HG03095 (cell line): ENCODE measurements at regions not wholly inside any gene's neighbourhood (a gene's known extent, or its start where the extent isn't known, plus 50 kb on each side); places are given as distances from the start of the nearest gene placed in this dataset.
"Not testable (repeated sequence)": the region's sequence is repeated elsewhere in the genome, so short reads cannot be mapped to it uniquely, and the experiment has no call there.

Source experiments
- ATAC-seq: cut with Tn5 transposase; IDR thresholded peaks from one replicate; pipeline ENCODE4 v1.9.1; 2021; ENCODE audit warnings: moderate library complexity; ENCODE audit not compliant: unreplicated experiment

DNA sequence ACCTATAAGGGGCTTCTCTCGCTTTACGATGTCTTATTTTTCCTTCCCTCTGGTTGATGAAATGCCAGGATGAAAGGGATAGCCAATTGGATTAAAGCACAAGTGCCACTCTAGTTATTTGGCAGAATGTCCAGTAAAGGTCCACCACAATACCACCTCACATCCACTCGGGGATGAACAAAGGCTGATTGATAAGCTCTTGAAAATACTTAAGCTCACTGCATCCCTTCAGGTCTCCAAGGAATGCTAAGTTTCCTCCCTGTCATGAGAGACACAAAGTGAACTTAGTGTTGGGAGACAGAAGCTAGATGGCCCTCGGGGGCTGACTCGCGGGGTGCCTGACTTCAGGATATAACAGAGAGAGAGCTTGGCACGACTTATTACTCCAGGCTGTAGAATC is 185.9 kb upstream of the ZNF644 start:
- not testable (repeated sequence) for ATAC-seq

DNA sequence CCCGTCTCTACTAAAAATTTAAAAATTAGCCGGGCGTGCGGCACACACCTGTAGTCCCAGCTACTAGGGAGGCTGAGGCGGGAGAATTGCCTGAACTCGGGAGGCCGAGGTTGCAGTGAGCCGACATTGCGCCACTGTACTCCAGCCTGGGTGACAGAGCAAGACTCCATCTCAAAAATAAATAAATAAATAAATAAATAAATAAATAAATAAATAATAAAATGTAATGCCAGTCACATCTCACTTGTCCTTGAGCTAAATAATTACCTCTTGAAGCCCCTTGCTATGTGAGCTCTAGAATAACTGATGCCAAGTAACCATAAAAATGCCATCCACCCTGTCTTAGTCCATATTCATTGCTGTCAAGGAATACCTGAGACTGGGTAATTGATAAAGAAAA is 182.3 kb upstream of the ZNF644 start:
- ATAC-seq = not testable (repeated sequence)

DNA sequence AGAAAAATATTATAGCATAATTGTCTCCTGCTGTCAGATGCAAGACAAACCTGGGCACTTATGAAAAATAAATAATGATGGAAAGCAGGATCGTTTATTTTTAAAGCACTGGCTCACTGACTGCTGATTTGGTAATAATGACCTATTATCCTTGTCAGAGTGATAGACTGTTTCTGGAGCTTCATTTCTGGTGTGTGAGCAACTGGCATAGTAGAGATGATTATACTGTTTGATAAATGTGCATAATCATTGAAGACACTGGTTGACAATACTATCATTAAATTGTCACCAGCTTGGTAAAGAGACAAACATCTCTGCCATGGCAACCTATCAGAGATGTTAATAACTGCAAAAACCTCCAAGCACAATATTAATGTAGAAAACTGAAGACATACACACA is 179.9 kb upstream of the ZNF644 start:
- no peak for ATAC-seq

DNA sequence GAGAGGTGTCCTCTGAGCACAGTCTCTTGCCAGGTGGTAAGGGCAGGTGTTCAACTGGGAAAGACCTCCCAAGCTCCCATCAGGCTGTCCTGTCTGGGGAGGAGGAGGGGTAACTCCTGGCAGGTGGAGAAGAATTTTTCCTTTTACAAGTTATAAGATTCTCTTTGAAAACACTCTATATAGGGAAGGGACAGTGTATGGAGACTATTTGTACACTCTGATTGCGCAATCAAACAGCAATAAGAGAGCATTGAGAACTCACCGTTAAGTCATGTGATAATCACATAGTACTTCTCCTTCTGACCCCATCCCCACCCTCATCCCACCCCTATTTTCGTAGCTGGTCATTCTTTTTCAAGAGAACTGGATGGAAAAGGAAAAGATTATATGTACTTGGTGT is 179.3 kb upstream of the ZNF644 start:
- ATAC-seq = no peak

DNA sequence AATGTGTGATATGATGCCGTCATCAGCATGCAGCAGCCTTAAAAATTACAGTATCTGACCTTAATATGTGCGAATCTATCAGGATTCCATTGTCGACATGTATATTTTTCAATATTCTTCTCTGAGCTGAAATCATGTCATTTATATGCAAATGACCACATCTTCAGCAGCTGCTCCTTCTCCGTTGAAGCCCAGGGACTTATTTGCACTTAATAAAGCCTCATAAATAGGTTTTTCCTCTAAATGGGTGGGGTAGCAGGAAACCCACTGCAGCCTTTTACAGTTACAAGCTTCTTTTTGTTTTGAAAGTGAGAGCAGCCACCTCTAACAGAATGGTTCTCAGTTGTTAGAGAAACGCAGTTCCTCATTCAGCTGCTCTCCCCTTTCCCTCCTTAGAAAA is 178.8 kb upstream of the ZNF644 start:
- ATAC-seq = no peak

DNA sequence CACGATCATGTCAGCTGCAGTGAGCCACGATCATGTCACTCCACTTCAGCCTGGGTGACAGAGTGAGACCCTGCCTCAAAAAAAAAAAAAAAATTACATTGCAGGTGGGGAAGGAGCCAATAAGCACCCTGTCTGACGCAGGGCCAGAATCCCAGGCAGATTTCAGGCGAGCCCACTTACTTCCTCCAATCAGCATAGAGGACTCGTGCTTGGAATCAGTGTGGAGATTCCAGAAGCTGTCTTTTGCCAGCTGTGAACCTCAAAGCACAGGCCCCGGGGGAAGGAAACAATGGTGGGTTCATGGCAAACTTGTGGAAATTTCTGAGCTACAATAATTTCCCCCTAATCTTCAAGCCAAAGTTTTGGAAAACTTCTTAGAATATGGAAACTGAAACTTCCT is 178.2 kb upstream of the ZNF644 start:
- no peak for ATAC-seq

DNA sequence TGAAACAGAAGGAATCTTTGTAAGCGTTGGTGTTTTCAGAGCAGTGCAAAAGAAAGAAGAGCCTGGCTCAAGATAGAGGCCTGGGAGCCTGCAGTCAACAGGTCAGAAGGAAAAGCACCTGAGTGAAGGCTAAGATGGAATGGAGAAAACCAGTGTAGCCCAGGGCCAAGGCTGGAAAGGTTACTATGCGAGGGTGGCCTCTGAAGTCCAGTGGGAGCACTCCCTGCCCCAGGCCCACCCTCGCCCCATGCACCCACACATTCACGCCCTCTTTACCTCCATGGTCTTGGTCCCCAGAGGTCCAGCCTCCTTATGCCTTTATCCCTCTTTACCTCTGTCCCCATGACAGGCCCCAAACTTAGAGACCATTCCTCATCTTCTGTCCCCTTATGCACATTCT is 169.2 kb upstream of the ZNF644 start:
- ATAC-seq = no peak

DNA sequence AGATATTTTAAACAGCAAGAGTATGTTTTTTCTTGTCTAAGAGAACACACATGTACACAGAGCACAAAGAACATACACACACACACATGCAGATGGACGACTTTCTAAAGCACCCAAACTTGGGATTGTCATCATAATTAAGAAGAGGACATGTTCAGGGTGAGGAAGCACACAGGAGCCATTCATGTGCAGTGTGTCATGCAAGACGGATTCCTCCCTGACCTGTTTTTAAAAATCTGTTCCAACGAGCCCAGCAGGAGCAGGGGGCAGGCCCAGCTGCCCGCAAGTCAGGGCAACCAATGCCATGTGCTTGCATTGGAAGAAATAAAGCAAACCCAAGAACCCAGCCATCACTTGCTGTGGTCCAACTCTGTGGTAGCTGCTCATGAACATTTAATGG is 167.3 kb upstream of the ZNF644 start:
- no peak for ATAC-seq

DNA sequence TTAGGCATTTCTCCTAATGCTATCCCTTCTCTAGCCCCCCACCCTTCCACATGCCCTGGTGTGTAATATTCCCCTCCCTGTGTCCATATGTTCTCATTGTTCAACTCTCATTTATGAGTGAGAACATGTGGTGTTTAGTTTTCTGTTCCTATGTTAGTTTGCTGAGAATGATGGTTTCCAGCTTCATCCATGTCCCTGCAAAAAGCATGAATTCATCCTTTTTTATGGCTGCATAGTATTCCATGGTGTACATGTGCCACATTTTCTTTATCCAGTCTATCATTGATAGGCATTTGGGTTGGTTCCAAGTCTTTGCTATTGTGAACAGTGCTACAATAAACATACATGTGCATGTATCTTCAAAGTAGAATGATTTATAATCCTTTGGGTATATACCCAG is 161.0 kb upstream of the ZNF644 start:
- ATAC-seq = not testable (repeated sequence)

DNA sequence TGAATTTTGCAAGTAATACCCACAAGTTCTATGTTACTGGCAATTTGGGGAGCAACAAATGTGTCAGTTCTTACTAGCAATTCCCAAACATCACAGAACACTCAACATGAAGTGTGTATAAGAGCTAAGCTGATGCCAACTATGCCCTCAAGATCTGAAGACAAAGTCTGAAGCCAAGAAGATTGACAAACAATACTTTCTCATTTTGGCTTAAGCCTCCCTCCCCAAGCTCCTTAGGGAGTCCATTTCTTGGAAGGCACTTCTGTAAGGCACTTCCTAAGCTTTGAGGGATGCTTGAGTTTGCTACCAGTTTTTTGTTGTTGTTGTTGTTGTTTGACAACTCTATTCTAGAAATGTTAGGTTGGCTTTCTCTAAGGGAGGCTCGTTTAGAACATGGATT is 154.4 kb upstream of the ZNF644 start:
- ATAC-seq = no peak

DNA sequence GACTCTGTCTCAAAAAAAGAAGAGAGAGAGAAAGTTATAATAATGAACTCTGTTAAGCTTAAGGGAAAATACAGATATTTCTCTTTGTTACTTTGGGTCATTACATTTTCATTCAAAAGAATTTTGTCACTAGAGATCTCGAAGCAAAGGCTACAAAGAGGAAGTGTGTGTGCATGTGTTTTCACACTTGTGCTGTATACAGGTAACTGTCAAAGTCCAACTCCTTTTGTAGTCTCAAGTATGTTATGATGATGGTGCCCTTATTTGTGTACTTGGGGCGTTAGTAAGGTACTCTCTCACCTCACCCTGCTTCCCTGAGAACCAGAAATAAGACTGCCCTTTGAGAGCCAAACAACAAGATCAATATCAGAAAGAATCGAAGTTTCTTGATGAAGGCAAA is 152.9 kb upstream of the ZNF644 start:
- ATAC-seq = no peak

DNA sequence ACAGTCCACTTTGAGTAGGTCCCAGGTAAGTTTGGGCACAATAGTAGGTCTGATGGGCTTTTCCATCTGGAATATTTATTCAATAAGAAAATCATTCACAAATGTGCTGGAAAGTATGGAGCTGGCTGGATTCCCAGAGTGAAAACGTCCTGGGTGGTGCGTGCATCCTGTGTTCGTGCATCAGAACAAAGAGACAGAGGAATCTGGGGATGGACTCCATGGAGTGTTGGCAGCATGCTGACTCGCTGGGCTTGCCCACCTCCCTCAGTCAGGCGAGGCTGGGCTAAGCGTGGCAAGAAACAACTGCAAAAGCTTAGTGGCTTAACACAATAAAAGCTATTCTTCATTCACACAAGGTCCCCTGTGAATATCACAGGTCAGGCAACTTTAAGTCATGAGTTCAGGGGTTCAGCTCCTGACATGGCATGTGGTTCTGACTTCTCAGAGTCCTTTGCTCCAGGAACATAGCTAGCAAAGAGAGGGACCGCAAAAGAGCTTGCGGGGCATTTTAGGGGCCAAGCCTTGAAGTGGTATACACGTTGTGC is 151.6 kb upstream of the ZNF644 start:
- ATAC-seq = no peak

DNA sequence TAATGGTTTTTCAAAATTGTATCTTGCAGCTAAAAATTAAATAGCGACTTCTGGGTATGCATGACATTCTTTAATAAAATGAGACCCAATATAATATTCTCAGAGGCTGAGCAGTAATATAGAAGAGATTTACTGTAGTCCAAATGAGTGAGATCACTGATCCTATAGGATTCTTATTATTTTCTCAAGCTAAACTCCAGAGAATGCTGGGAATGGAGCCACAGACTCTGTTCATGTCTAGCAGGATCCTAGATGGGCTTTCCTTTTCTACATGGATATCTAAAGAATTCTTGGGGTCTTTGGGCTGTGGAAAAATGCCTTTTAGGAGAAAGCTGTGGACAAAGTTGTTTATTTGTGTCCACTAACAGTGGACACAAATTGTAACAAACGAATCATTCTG is 150.7 kb upstream of the ZNF644 start:
- no peak for ATAC-seq

DNA sequence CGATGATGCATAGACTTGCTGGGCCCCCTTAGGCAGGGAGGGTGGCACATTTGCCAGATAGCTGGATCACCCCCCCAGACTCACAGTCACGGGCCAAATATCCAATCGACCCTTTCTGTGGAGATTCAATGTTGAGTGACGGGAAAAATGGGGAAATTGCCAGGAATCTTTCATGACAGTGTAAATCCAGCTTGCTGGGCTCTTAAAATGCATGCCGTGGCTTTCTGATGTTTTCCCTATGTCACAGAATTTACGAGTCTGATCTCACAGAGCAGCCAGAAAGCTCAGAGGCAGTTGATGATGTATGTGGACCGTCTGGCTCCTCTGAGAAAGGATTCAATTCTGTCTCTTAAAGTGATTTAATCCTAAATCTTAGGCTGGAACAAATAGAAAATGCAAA is 150.1 kb upstream of the ZNF644 start:
- no peak for ATAC-seq

DNA sequence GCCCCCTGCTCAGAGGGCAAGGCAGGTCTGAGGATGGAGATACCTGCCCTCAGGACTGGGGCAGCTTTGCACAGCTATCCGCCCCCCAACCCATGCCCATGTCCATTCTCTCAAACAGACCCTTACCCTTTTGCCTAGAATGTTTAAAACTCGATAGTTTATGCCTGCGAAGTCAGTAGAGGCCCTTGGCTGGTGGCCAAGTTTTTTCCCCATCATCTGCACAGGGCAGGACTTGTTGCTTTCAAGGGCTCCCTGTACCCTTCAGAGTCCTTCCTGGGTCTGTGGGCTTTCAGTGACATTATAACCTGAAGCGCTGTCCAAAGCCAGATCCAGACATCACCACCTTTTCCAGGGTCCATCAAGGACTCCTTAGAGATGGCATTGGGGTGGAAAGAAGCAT is 148.7 kb upstream of the ZNF644 start:
- ATAC-seq = no peak

DNA sequence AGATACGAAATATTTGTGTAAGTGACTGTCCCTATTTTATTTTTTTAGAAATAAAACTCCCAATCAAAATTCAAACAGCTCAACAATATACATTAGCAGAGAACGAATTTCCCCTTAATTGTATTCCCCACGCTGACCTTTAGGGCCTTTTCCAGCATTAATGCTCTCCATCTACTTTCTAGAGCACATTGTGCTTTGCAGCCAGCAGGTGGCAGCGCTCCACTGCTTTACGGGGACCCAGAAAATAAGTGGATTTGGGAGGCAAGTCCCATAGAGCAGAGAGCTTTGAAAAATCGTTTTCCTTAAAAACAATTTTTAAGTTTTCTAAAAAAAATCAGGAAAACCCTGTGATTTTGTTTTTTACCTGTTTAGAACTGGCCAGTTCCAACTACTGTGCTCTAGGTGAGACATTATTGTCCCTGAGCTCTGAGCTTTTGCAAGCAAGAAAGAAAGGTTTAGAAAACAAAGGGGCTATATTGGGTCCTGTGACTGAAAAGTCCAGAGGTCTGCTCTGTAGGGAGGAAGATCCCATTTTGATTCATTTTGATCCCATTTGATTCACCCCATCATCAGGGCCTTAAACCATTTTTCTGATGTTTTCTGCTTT is 144.4 kb upstream of the ZNF644 start:
- ATAC-seq = no peak

DNA sequence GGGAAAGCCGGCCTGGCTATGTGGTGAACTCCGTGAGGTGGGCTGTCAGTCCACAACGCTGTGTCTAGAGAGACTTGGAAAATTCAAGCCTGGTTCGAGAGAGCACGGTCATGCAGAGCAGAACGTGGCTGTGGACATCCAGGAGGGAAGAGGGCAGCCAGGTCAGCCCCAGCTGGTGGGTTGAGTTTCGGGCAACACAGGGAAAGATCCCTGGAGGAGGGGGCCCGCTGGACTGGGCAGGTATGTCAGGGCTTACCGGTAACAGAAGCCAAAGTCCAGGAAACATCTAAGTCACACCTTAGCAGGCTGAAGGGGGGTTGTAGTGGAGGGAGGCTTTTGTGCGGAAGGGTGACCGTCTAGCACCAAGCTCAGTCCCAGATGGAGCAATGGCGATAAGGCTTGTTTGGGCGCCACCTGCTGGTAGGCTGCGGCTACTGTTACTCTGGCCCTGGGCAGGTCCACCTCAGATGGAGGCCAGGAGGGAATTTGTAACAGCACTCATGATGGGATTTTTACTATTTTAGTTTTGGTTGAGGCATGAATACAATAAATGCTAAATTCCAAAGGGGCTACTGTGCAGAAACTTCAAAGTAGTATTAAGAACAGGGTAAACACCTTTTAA is 143.3 kb upstream of the ZNF644 start:
- peak; percentile 94 for ATAC-seq

DNA sequence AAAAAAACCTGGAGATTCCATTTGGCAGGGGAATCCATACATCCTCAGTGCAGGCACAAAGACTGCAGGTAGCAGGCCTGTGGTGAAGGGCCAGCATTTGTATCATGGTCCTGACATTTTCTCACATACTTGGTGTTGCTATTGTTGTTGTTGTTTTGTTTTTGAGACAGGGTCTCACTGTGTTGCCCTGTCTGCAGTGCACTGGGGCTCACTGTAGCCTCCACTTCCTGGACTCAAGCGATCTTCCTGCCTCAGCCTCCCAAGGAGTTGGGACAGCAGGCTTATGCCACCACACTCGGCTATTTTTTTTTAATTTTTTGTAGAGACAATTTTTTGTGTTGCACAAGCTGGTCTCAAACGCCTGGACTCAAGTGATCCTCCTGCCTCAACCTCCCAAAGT is 140.8 kb upstream of the ZNF644 start:
- ATAC-seq = no peak

DNA sequence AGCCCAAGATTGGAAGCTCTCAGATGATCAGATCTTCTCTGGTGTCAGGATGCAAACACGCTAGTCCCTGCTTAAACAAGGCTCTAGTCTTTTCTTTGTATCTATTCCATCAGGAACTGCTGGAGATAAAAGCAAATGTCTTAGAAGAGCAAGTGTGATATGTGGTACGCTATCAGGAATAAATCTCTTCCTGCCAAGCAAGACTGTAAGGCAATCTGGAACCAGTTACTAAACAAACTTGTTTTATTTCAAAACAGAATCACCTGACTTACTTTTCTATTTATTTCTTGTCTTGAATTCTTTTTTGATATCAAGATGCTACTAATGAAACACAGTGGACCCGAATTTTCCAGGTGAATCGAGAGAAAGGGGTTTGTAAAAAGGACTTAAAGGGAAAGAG is 139.9 kb upstream of the ZNF644 start:
- no peak for ATAC-seq

DNA sequence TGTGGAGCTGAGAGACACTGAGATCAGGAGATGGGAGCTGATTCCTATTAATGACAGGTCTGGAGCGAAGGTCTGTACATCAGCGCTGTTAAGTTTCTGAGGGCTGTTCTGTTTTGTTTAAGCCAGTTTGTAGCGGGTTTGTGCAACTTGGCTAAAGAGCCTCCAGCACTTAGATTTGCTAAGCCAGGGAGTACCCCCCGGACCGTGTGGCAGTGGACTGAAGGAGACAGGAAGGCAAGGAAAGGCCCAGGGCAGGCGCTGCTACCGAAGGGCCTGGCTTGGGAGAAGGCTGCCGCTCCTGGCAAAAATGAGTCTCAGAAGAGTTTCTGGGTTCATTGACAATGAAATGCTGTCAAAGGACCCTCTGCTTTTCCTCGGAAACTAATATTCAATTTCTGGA is 139.3 kb upstream of the ZNF644 start:
- no peak for ATAC-seq

DNA sequence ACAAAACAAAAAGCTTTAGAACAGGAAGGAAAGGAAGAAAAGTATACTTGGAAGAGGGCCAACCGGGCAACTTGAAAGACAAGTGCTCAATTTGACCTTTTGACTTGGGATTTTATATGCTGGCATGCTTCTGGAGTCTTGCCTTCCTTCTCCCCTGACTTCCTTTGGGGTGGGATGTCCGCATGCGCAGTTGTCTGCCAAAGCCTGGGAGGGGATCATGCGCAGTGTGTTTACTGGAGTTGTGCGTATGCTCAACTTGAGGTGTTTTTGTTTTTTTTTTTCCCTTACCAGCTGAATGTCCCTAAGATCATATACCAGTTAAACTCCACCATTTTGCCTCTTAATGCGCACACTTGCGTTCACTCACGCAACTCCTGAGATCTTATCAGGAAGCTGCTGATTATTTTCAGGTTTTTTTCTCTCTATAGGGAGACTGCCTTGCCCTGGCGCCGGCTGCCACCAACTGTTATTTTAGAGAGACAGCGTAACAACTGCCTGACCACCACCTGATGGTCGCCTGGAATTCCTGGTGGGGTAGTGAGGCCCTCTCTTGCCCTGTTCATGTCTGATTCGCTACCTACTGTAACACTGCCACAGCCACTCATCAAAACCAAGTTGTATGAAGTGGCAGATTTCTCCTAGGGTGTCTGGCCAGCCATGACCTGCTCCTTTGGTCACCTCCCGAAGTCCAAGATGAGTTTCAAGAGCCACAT is 138.7 kb upstream of the ZNF644 start:
- no peak for ATAC-seq

DNA sequence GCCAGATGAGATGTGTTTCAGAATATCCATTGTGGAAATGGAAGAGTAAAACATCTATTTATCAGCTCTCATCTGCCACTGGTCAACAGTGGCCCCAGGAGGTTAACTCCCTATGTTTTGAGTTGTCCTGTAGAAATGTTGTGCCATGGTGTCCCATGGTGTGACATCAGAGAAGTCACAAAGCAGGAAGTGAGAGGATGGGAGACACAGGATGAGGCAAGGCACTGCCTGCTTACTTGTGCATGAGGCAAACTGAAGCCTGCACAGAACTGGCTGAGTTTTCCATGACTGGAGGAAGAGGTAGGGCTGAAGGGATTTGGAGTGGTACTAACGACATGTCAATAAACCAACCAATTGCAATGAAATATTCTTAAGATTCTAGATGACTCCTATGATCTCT is 131.5 kb upstream of the ZNF644 start:
- no peak for ATAC-seq
